Activated CD4-positive, alpha-beta T cell treated with anti-CD3 and anti-CD28 coated beads, Interleukin-2, amount 50 U/mL, for 1 hour (primary cell): ENCODE measurements at regions not wholly inside any gene's neighbourhood (a gene's known extent, or its start where the extent isn't known, plus 50 kb on each side); places are given as distances from the start of the nearest gene placed in this dataset.
A peak's percentile ranks its signal among the peaks of the same experiment; 100 is the strongest.

Experiments used
- DNase-seq: peaks from one replicate; pipeline ENCODE4 v3.0.0-alpha.2; 2020

- no peak for DNase-seq
Measured at GRCh38 chr16:74169687-74170376, 126.8 kb upstream of the PSMD7 start.

GRCh38 chr16:74169066-74169465 lies 127.5 kb upstream of the PSMD7 start:
- DNase-seq = no peak

GRCh38 chr16:74168445-74168844 lies 128.2 kb upstream of the PSMD7 start:
- DNase-seq = no peak

- DNase-seq = no peak
Measured at GRCh38 chr16:74166456-74166855, 130.2 kb upstream of the PSMD7 start.

GRCh38 chr16:74165566-74166080 lies 131.0 kb upstream of the PSMD7 start:
- no peak for DNase-seq

GRCh38 chr16:74160759-74161158 lies 135.9 kb upstream of the PSMD7 start:
- no peak for DNase-seq

- DNase-seq = no peak
Measured at GRCh38 chr16:74153773-74154172, 142.8 kb upstream of the PSMD7 start.

- DNase-seq = no peak
Measured at GRCh38 chr16:74146643-74147042, 150.0 kb upstream of the PSMD7 start.

- DNase-seq = no peak
Measured at GRCh38 chr16:74143171-74143570, 153.4 kb upstream of the PSMD7 start.

- no peak for DNase-seq
Measured at GRCh38 chr16:74141015-74141414, 155.6 kb upstream of the PSMD7 start.

- DNase-seq = no peak
Measured at GRCh38 chr16:74140557-74140956, 156.1 kb upstream of the PSMD7 start.

GRCh38 chr16:74123826-74124225 lies 172.8 kb upstream of the PSMD7 start:
- DNase-seq = no peak

GRCh38 chr16:74123195-74123594 lies 173.4 kb upstream of the PSMD7 start:
- DNase-seq = no peak

- DNase-seq = no peak
Measured at GRCh38 chr16:74117798-74118197, 178.8 kb upstream of the PSMD7 start.

GRCh38 chr16:74113545-74113944 lies 183.1 kb upstream of the PSMD7 start:
- no peak for DNase-seq

- no peak for DNase-seq
Measured at GRCh38 chr16:74111456-74111982, 185.1 kb upstream of the PSMD7 start.

GRCh38 chr16:74107795-74108610 lies 188.6 kb upstream of the PSMD7 start:
- DNase-seq = peak; percentile 8

GRCh38 chr16:74104022-74104421 lies 192.6 kb upstream of the PSMD7 start:
- DNase-seq = no peak

GRCh38 chr16:74101379-74102137 lies 195.1 kb upstream of the PSMD7 start:
- DNase-seq = no peak

- DNase-seq = no peak
Measured at GRCh38 chr16:74100395-74101326, 196.0 kb upstream of the PSMD7 start.

- DNase-seq = no peak
Measured at GRCh38 chr16:74099530-74099929, 197.1 kb upstream of the PSMD7 start.

GRCh38 chr16:74094962-74095361 lies 201.7 kb upstream of the PSMD7 start:
- DNase-seq = no peak
